T-cell (primary cell): ENCODE measurements at regions not wholly inside any gene's neighbourhood (a gene's known extent, or its start where the extent isn't known, plus 50 kb on each side); places are given as distances from the start of the nearest gene placed in this dataset.

ENCODE experiments used
- ATAC-seq, 4 experiments: fragments of 200-7000 bp in 3 of 4; fragments of 150-1000 bp in 1 of 4; cut with Tn5 transposase; replicated peaks in 1 of 4; 1 replicate in 3 of 4; 2 replicates in 1 of 4; pipeline ENCODE4 v1.10.0; 2021; ENCODE audit warnings: moderate library complexity in 3 of 4, mild to moderate bottlenecking in 2 of 4, moderate number of reproducible peaks in 1 of 4
- CTCF ChIA-PET, 2 donors: fragments of 300-600 bp; sonication (Branson Sonifier 250); formaldehyde crosslinking; loops; one replicate each; lab custom pipeline; 2022; ENCODE audit warnings: antibody characterized with exemption in 2 of 2; lab: Charles Lee
- POLR2A ChIA-PET, 2 donors: fragments of 300-600 bp; sonication (Branson Sonifier 250); formaldehyde crosslinking; loops; one replicate each; lab custom pipeline; 2022; ENCODE audit warnings: antibody characterized with exemption in 2 of 2; lab: Charles Lee
- DNase-seq, 35 experiments: peaks; one replicate each; pipeline versions ENCODE4 v3.0.0 to v3.0.0-alpha.2; 2013 to 2023
- H3K27ac ChIP-seq: one replicate; pipeline ENCODE4 v1.5.1; 2013; ENCODE audit warnings: low read length
- H3K27me3 ChIP-seq, 2 experiments: replicated peaks in 1 of 2; 1 replicate in 1 of 2; 2 replicates in 1 of 2; pipeline versions ENCODE4 v1.6.1 to v1.7.0; 2013; ENCODE audit warnings: low read length in 1 of 2, mixed read lengths in 1 of 2; ENCODE audit not compliant: control insufficient read depth in 2 of 2, insufficient read depth in 2 of 2; ENCODE audit errors: extremely low read depth in 1 of 2
- H3K36me3 ChIP-seq, 2 donors: 1 replicate in 1 of 2; 2 replicates in 1 of 2; pipeline versions ENCODE4 v1.6.1 to v1.7.0; 2013; ENCODE audit warnings: low read length in 1 of 2; ENCODE audit not compliant: control insufficient read depth in 2 of 2, insufficient read depth in 1 of 2; ENCODE audit errors: extremely low read depth in 1 of 2
- H3K4me1 ChIP-seq, 2 experiments: 1 replicate in 1 of 2; 2 replicates in 1 of 2; pipeline versions ENCODE4 v1.6.1 to v1.7.0; 2013; ENCODE audit warnings: low read length in 2 of 2, mixed read lengths in 1 of 2; ENCODE audit not compliant: insufficient read depth in 2 of 2, control insufficient read depth in 1 of 2; ENCODE audit errors: extremely low read depth in 1 of 2
- H3K4me3 ChIP-seq, 2 donors: 1 replicate in 1 of 2; 2 replicates in 1 of 2; pipeline versions ENCODE4 v1.5.1 to v1.7.0; 2013; ENCODE audit warnings: mild to moderate bottlenecking in 2 of 2, low read length in 1 of 2, moderate library complexity in 1 of 2; ENCODE audit not compliant: control insufficient read depth in 1 of 2; ENCODE audit errors: extremely low read depth in 1 of 2
- H3K9me3 ChIP-seq: 2 replicates; pipeline ENCODE4 v1.7.0; 2013
- H3K27ac Mint-ChIP-seq, 2 donors: one replicate each; pipeline ENCODE4 v1.8.0; 2020 to 2021; ENCODE audit warnings: mild to moderate bottlenecking in 2 of 2, mixed read lengths in 2 of 2
- H3K27me3 Mint-ChIP-seq, 2 donors: one replicate each; pipeline ENCODE4 v1.8.0; 2021 to 2022; ENCODE audit warnings: mixed read lengths in 2 of 2
- H3K36me3 Mint-ChIP-seq: one replicate; pipeline ENCODE4 v1.8.0; 2021; ENCODE audit warnings: mixed read lengths
- H3K4me1 Mint-ChIP-seq, 3 donors: one replicate each; pipeline ENCODE4 v1.8.0; 2020 to 2022; ENCODE audit warnings: mixed read lengths in 3 of 3, mild to moderate bottlenecking in 1 of 3
- H3K4me3 Mint-ChIP-seq, 3 donors: one replicate each; pipeline ENCODE4 v1.8.0; 2020 to 2022; ENCODE audit warnings: mild to moderate bottlenecking in 3 of 3, mixed read lengths in 3 of 3, moderate library complexity in 3 of 3
- H3K9me3 Mint-ChIP-seq, 3 donors: one replicate each; pipeline ENCODE4 v1.8.0; 2020 to 2022; ENCODE audit warnings: mixed read lengths in 3 of 3
- WGBS: methylation state at CpG from one replicate; pipeline ENCODE4 v1.1.5; 2013; ENCODE audit warnings: missing lambda C conversion rate; ENCODE audit not compliant: insufficient coverage; 5-methylcytosine and 5-hydroxymethylcytosine counted together

- DNase-seq: no peak
- WGBS: 47% methylated on average over 3 of the region's 5 CpGs
- peaks cover 24 to 31% of the 10 kb centered on the region in 2 donors for H3K27me3 Mint-ChIP-seq
- ChIA-PET CTCF (interaction anchor here in 1 of 2 donors (1.2 kb wide), 1 partner anchor 123 kb away, joined by 3 read pairs; no protein-coding TSS in a partner anchor), POLR2A (no interaction called here)
- Histone ChIP-seq H3K4me3 (no peak overlapping the region), H3K36me3 (no peaks in the 10 kb centered on the region), H3K27ac (no peak overlapping the region), H3K9me3 (no peaks in the 10 kb centered on the region), H3K27me3 (peaks cover 0 to 64% of the 10 kb centered on the region in 2 experiments), H3K4me1 (peaks cover 2 to 12% of the 10 kb centered on the region in 2 experiments)
- no peak overlapping the region for H3K27ac Mint-ChIP-seq
- no peaks in the 10 kb centered on the region for H3K9me3 Mint-ChIP-seq
- H3K4me3 Mint-ChIP-seq: peak overlapping the region in 1 of 3 donors; percentile 40
- no peaks in the 10 kb centered on the region for H3K36me3 Mint-ChIP-seq
- no peak for ATAC-seq
- H3K4me1 Mint-ChIP-seq: peaks cover 5 to 30% (median 14%) of the 10 kb centered on the region in 3 donors
Observed at GRCh38 chr13:112639521-112639920, 50.3 kb upstream of the ATP11A start.

- CTCF ChIA-PET: no interaction called here
- Histone ChIP-seq H3K9me3 (no peaks in the 10 kb centered on the region), H3K27me3 (peaks cover 0 to 64% of the 10 kb centered on the region in 2 experiments), H3K27ac (no peak overlapping the region), H3K4me1 (peaks cover 2 to 12% of the 10 kb centered on the region in 2 experiments), H3K36me3 (no peaks in the 10 kb centered on the region), H3K4me3 (no peak overlapping the region)
- POLR2A ChIA-PET: no interaction called here
- DNase-seq (no peak), ATAC-seq (no peak)
- H3K27ac Mint-ChIP-seq: no peak overlapping the region
- H3K4me3 Mint-ChIP-seq: peak overlapping the region in 1 of 3 donors; percentile 39
- H3K27me3 Mint-ChIP-seq: peaks cover 24 to 31% of the 10 kb centered on the region in 2 donors
- H3K4me1 Mint-ChIP-seq: peaks cover 5 to 30% (median 14%) of the 10 kb centered on the region in 3 donors
- 17% methylated on average over 1 of the region's 10 CpGs for WGBS
- H3K9me3 Mint-ChIP-seq: no peaks in the 10 kb centered on the region
- H3K36me3 Mint-ChIP-seq: no peaks in the 10 kb centered on the region
Observed at GRCh38 chr13:112638919-112639318, 50.9 kb upstream of the ATP11A start.

GRCh38 chr13:112638157-112638750 is 50.3 kb upstream of the TUBGCP3 start:
- H3K4me1 ChIP-seq: peaks cover 2 to 12% of the 10 kb centered on the region in 2 experiments
- no peaks in the 10 kb centered on the region for H3K9me3 ChIP-seq
- no peaks in the 10 kb centered on the region for H3K36me3 Mint-ChIP-seq
- H3K4me3 Mint-ChIP-seq: peak overlapping the region in 1 of 3 donors; percentile 39
- no peaks in the 10 kb centered on the region for H3K9me3 Mint-ChIP-seq
- DNase-seq (no peak), ATAC-seq (no peak)
- POLR2A ChIA-PET: no interaction called here
- H3K36me3 ChIP-seq: no peaks in the 10 kb centered on the region
- CTCF ChIA-PET: no interaction called here
- WGBS: 86% methylated on average over 15 of the region's 24 CpGs
- no peak overlapping the region for H3K27ac Mint-ChIP-seq
- peaks cover 0 to 63% of the 10 kb centered on the region in 2 experiments for H3K27me3 ChIP-seq
- H3K27ac ChIP-seq: no peak overlapping the region
- no peak overlapping the region for H3K4me3 ChIP-seq
- peaks cover 24 to 31% of the 10 kb centered on the region in 2 donors for H3K27me3 Mint-ChIP-seq
- peaks cover 5 to 30% (median 14%) of the 10 kb centered on the region in 3 donors for H3K4me1 Mint-ChIP-seq
